Left ventricle myocardium inferior (tissue), 1 donor: ENCODE measurements at regions not wholly inside any gene's neighbourhood (a gene's known extent, or its start where the extent isn't known, plus 50 kb on each side); places are given as distances from the start of the nearest gene placed in this dataset.

Experiments
- DNase-seq: peaks from one replicate; pipeline ENCODE4 v3.0.0-alpha.2; 2020
- H3K27ac ChIP-seq: fragments of 200-600 bp; replicated peaks from 2 replicates; pipeline ENCODE4 v1.8.0; 2021
- H3K27me3 ChIP-seq: fragments of 200-600 bp; 2 replicates; pipeline ENCODE4 v1.8.0; 2021; ENCODE audit warnings: low read depth
- H3K36me3 ChIP-seq: fragments of 200-600 bp; 2 replicates; pipeline ENCODE4 v1.8.0; 2021
- H3K4me1 ChIP-seq: fragments of 200-600 bp; 2 replicates; pipeline ENCODE4 v1.8.0; 2021
- H3K4me3 ChIP-seq: fragments of 200-600 bp; 2 replicates; pipeline ENCODE4 v1.8.0; 2021; ENCODE audit warnings: mild to moderate bottlenecking, moderate library complexity
- H3K9me3 ChIP-seq: fragments of 200-600 bp; replicated peaks from 2 replicates; pipeline ENCODE4 v1.8.0; 2021
- CTCF ChIP-seq: fragments of 200-600 bp; IDR thresholded peaks from 2 replicates; pipeline ENCODE4 v1.8.0; 2021; ENCODE audit warnings: antibody characterized with exemption, mild to moderate bottlenecking, borderline replicate concordance
- intact Hi-C: fragments of 100-400 bp; cut with micrococcal nuclease; formaldehyde crosslinking; loops from one replicate; pipeline ENCODE4 v1.11.0; 2022
- donor health status: DM: no; HTN: yes; CAD: no; lungs with severe emphysema.

- Histone ChIP-seq H3K27ac (no peak overlapping the region), H3K4me3 (no peak overlapping the region), H3K4me1 (no peaks in the 10 kb centered on the region), H3K36me3 (no peaks in the 10 kb centered on the region), H3K27me3 (peaks cover 4% of the 10 kb centered on the region), H3K9me3 (no peaks in the 10 kb centered on the region)
- TF ChIP-seq CTCF: no peak
- intact Hi-C loops: no loop called here
- no peak for DNase-seq
Observed at GRCh38 chr2:67290451-67291290, 106.5 kb upstream of the ETAA1 start.

GRCh38 chr2:67294218-67294617 is 102.9 kb upstream of the ETAA1 start:
- no peaks in the 10 kb centered on the region for H3K36me3 ChIP-seq
- H3K27ac ChIP-seq: no peak overlapping the region
- no peak for DNase-seq
- no peak overlapping the region for H3K4me3 ChIP-seq
- TF ChIP-seq CTCF: no peak
- H3K27me3 ChIP-seq: peaks cover 18% of the 10 kb centered on the region
- intact Hi-C loops: no loop called here
- no peaks in the 10 kb centered on the region for H3K9me3 ChIP-seq
- H3K4me1 ChIP-seq: no peaks in the 10 kb centered on the region

DNA sequence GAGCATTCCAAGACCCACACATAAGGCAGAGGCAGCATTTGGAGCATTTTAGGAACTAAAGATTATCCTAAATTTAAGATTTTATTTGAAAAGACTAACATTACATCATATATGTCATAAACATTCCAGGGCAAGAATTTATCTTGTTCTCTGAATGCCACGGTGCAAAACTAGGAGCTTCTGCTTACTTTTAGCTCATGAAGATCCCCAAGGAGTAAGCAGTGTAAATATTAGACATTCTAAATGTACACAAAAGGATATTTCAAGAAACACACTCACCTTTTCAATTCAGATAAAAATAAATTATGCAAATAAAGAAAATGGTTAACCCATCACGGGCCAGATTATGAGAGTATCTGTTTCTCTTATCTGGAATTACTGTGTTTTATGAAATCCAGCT is 101.7 kb upstream of the ETAA1 start:
- Histone ChIP-seq H3K36me3 (no peaks in the 10 kb centered on the region), H3K9me3 (no peaks in the 10 kb centered on the region), H3K27me3 (peaks cover 24% of the 10 kb centered on the region), H3K4me1 (no peaks in the 10 kb centered on the region), H3K4me3 (no peak overlapping the region), H3K27ac (no peak overlapping the region)
- DNase-seq: no peak
- intact Hi-C loops: no loop called here
- no peak for TF ChIP-seq CTCF

DNA sequence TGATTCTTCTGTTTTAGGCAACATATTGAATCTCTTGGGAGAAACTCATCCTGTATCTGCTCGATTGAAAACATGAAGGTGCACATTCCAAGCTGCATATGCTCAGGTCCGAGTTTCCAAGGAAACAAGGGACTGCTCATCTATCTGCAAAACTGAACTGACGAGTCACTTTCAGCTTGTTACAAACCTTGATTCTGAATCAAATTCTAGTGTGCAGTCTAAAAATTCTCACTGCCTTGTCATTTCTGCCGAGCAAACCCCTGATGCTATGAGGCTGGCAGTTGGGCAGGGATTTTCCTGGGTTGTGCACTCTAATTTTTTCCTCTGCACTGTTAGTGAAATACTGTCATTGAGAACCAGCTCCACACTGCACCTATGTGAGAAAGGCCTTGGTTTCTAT is 101.3 kb upstream of the ETAA1 start:
- H3K27ac ChIP-seq: no peak overlapping the region
- H3K4me1 ChIP-seq: no peaks in the 10 kb centered on the region
- H3K36me3 ChIP-seq: no peaks in the 10 kb centered on the region
- no peak for TF ChIP-seq CTCF
- intact Hi-C loops: no loop called here
- no peak overlapping the region for H3K4me3 ChIP-seq
- no peak for DNase-seq
- no peaks in the 10 kb centered on the region for H3K9me3 ChIP-seq
- peaks cover 24% of the 10 kb centered on the region for H3K27me3 ChIP-seq

DNA sequence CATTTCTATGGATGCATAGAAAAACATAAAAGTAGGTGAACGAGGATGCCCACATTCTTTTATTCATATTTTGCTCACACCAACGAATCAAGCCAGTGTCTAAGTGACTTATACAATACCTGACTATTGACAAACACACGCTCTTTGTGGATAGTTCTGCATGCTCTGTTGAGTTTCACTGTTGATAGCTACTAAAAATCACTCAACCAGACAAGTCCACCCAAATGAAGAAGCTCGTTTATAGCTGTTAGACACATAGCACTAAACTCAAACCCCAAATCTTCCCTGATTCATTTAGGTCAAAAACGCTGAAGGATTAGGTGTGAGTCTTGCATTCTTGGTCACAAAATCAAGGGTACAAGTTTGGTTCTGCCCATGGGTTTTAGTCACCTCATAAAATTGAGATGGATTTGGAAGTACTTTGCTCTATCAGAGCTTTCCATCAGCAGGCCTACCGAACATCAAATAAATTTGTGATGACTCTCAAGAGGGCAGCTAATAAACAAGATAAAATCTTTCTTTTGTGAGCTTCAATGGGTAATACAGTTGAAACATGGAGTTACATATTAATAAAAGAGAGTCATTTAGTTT is 92.7 kb upstream of the ETAA1 start:
- no peak for TF ChIP-seq CTCF
- Histone ChIP-seq H3K4me3 (no peak overlapping the region), H3K27ac (no peak overlapping the region), H3K36me3 (no peaks in the 10 kb centered on the region), H3K9me3 (no peaks in the 10 kb centered on the region), H3K27me3 (peaks cover 4% of the 10 kb centered on the region), H3K4me1 (no peaks in the 10 kb centered on the region)
- intact Hi-C loops: no loop called here
- no peak for DNase-seq
